ENCODE measurements at regions not wholly inside any gene's neighbourhood (a gene's known extent, or its start where the extent isn't known, plus 50 kb on each side); places are given as distances from the start of the nearest gene placed in this dataset.

DNA sequence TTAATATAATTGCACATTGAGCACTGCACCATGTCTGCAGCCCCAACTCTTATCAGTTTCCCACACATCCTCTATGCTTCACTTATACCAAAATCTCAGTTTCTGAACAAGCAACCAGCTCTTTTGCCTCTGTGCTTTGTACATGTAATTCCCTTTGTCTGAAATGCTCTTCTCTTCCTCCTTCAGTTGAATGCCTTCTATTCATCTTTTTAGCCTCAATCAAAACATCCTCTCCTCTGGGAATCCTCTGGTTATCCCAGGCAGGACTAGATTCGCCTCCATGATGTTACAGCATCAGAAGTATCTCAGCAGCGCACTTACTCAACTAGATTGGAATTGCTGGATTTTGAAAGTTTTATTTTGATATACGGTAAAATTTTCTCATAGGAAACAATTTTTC is 143.3 kb downstream of the GAS1 start (continued):
- TF ChIP-seq, protein P1, sequence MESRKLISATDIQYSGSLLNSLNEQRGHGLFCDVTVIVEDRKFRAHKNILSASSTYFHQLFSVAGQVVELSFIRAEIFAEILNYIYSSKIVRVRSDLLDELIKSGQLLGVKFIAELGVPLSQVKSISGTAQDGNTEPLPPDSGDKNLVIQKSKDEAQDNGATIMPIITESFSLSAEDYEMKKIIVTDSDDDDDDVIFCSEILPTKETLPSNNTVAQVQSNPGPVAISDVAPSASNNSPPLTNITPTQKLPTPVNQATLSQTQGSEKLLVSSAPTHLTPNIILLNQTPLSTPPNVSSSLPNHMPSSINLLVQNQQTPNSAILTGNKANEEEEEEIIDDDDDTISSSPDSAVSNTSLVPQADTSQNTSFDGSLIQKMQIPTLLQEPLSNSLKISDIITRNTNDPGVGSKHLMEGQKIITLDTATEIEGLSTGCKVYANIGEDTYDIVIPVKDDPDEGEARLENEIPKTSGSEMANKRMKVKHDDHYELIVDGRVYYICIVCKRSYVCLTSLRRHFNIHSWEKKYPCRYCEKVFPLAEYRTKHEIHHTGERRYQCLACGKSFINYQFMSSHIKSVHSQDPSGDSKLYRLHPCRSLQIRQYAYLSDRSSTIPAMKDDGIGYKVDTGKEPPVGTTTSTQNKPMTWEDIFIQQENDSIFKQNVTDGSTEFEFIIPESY (IDR thresholded peaks at IDR 0.05; ENCODE audit: borderline replicate concordance, low read depth): no peak
- TF ChIP-seq POLR2AphosphoS5 (IDR thresholded peaks at IDR 0.05; ENCODE audit: low read depth, low read length): no peak
- TF ChIP-seq, protein P2, sequence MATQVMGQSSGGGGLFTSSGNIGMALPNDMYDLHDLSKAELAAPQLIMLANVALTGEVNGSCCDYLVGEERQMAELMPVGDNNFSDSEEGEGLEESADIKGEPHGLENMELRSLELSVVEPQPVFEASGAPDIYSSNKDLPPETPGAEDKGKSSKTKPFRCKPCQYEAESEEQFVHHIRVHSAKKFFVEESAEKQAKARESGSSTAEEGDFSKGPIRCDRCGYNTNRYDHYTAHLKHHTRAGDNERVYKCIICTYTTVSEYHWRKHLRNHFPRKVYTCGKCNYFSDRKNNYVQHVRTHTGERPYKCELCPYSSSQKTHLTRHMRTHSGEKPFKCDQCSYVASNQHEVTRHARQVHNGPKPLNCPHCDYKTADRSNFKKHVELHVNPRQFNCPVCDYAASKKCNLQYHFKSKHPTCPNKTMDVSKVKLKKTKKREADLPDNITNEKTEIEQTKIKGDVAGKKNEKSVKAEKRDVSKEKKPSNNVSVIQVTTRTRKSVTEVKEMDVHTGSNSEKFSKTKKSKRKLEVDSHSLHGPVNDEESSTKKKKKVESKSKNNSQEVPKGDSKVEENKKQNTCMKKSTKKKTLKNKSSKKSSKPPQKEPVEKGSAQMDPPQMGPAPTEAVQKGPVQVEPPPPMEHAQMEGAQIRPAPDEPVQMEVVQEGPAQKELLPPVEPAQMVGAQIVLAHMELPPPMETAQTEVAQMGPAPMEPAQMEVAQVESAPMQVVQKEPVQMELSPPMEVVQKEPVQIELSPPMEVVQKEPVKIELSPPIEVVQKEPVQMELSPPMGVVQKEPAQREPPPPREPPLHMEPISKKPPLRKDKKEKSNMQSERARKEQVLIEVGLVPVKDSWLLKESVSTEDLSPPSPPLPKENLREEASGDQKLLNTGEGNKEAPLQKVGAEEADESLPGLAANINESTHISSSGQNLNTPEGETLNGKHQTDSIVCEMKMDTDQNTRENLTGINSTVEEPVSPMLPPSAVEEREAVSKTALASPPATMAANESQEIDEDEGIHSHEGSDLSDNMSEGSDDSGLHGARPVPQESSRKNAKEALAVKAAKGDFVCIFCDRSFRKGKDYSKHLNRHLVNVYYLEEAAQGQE (IDR thresholded peaks at IDR 0.05; ENCODE audit: low read depth, low read length): no peak

DNA sequence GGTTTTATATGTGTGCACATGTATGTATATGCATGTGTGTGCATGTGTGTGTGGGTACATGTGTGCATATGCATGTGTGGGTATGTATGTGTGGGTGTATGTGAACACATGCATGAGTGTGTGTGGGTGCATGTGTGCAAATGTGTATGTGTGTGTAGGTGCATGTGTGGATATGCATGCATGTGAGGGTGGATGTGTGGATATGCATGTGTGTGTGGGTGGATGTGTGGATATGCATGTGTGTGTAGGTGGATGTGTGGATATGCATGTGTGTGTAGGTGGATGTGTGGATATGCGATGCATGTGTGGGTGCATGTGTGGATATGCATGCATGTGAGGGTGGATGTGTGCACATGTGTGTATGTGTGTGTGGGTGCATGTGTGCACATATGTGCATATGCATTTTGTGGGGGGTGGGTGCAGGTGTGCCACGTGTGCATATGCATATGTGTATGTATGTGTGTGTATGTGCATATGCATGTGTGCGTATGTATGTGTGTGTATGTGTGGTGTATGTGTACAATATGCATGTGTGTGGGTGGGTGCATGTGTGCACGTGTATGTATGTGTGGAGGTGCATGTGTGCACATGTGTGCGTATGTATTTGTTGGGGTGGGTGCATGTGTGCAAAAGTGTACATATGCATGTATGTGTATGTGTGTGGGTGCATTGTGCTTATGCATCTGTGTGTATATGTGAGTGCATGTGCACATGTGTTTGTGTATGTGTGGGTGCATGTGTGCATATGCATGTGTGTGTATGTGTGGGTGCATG is 144.2 kb downstream of the GAS1 start:
- Histone ChIP-seq H3K4me3 (ENCODE audit: low read depth in 2 of 2, low read length in 1 of 2) (no peak overlapping the region), H3K79me2 (ENCODE audit: insufficient read depth) (no peaks in the 10 kb centered on the region), H3K9me3 (no peaks in the 10 kb centered on the region), H3K27ac (ENCODE audit: low read depth in 2 of 2, low read length in 1 of 2) (no peak overlapping the region), H2AFZ (ENCODE audit: low read depth) (no peak overlapping the region), H3K9ac (no peak overlapping the region), H3K36me3 (replicated peaks in 1 of 2; ENCODE audit: control insufficient read depth in 1 of 2, insufficient read depth in 2 of 2, low read length in 1 of 2) (no peaks in the 10 kb centered on the region), H3K9me2 (no peaks in the 10 kb centered on the region), H3K27me3 (ENCODE audit: insufficient read depth) (no peaks in the 10 kb centered on the region), H3K4me1 (ENCODE audit: control insufficient read depth in 1 of 2, insufficient read depth in 2 of 2, low read depth in 1 of 2, low read length in 1 of 2) (no peaks in the 10 kb centered on the region), H3K4me2 (no peak overlapping the region), H4K20me1 (ENCODE audit: insufficient read depth) (no peaks in the 10 kb centered on the region), H3F3A (replicated peaks; ENCODE audit: insufficient read depth) (no peaks in the 10 kb centered on the region)
- WGBS (ENCODE audit: low lambda C conversion rate): 72% methylated on average over 5 of the region's 5 CpGs
- ChIA-PET POLR2A (no interaction called here), CTCF (no interaction called here)
- no peak for DNase-seq
- TF ChIP-seq, protein P2 (IDR thresholded peaks at IDR 0.05; ENCODE audit: low read depth, low read length): no peak
- TF ChIP-seq JUND (IDR thresholded peaks at IDR 0.05) (no peak), ELF1 (IDR thresholded peaks at IDR 0.05) (no peak), GABPA (IDR thresholded peaks at IDR 0.05; ENCODE audit: low read depth) (no peak), RXRA (IDR thresholded peaks at IDR 0.05; ENCODE audit: borderline replicate concordance, low read depth) (no peak), GATA2 (CRISPR knock-in tag; IDR thresholded peaks at IDR 0.05) (no peak), FOXM1 (IDR thresholded peaks at IDR 0.05; ENCODE audit: low read depth) (no peak), YY1 (IDR thresholded peaks at IDR 0.05; ENCODE audit: low read depth) (no peak), RAD21 (IDR thresholded peaks at IDR 0.05; ENCODE audit: low read length) (no peak), EZH2phosphoT487 (IDR thresholded peaks at IDR 0.05; ENCODE audit: borderline replicate concordance, low read depth) (no peak), CHD2 (IDR thresholded peaks at IDR 0.05; ENCODE audit: low read length, partially characterized antibody) (no peak)
- TF ChIP-seq, protein P3, sequence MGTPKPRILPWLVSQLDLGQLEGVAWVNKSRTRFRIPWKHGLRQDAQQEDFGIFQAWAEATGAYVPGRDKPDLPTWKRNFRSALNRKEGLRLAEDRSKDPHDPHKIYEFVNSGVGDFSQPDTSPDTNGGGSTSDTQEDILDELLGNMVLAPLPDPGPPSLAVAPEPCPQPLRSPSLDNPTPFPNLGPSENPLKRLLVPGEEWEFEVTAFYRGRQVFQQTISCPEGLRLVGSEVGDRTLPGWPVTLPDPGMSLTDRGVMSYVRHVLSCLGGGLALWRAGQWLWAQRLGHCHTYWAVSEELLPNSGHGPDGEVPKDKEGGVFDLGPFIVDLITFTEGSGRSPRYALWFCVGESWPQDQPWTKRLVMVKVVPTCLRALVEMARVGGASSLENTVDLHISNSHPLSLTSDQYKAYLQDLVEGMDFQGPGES (IDR thresholded peaks at IDR 0.05; ENCODE audit: low read depth, low read length): no peak
- TF ChIP-seq, protein P4, sequence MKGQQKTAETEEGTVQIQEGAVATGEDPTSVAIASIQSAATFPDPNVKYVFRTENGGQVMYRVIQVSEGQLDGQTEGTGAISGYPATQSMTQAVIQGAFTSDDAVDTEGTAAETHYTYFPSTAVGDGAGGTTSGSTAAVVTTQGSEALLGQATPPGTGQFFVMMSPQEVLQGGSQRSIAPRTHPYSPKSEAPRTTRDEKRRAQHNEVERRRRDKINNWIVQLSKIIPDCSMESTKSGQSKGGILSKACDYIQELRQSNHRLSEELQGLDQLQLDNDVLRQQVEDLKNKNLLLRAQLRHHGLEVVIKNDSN (IDR thresholded peaks at IDR 0.05; ENCODE audit: borderline replicate concordance, low read depth): no peak
- TF ChIP-seq, protein P5, sequence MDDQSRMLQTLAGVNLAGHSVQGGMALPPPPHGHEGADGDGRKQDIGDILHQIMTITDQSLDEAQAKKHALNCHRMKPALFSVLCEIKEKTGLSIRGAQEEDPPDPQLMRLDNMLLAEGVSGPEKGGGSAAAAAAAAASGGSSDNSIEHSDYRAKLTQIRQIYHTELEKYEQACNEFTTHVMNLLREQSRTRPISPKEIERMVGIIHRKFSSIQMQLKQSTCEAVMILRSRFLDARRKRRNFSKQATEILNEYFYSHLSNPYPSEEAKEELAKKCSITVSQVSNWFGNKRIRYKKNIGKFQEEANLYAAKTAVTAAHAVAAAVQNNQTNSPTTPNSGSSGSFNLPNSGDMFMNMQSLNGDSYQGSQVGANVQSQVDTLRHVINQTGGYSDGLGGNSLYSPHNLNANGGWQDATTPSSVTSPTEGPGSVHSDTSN (IDR thresholded peaks at IDR 0.05): no peak

Measured in SK-N-SH (cell line).